Liver (tissue), 8 donors: ENCODE measurements at regions not wholly inside any gene's neighbourhood (a gene's known extent, or its start where the extent isn't known, plus 50 kb on each side); places are given as distances from the start of the nearest gene placed in this dataset.

Experiments used
- DNase-seq: peaks from one replicate; pipeline ENCODE4 v3.0.0-alpha.2; 2017; ENCODE audit warnings: low spot score
- H3K27ac ChIP-seq, 2 donors: one replicate each; pipeline ENCODE4 v1.7.0; 2013; ENCODE audit warnings: inconsistent platforms in 2 of 2, low read length in 2 of 2, control low read depth in 1 of 2, low read depth in 1 of 2, mild to moderate bottlenecking in 1 of 2
- H3K27me3 ChIP-seq, 4 donors: one replicate each; pipeline versions ENCODE4 v1.6.1 to v1.7.0; 2013; ENCODE audit warnings: low read length in 3 of 4, inconsistent platforms in 1 of 4, mild to moderate bottlenecking in 1 of 4, moderate library complexity in 1 of 4; ENCODE audit not compliant: control insufficient read depth in 4 of 4, insufficient read depth in 4 of 4
- H3K36me3 ChIP-seq, 4 donors: one replicate each; pipeline versions ENCODE4 v1.6.1 to v1.7.0; 2013; ENCODE audit warnings: low read length in 3 of 4, mild to moderate bottlenecking in 3 of 4, low read depth in 1 of 4, moderate library complexity in 1 of 4; ENCODE audit not compliant: control insufficient read depth in 4 of 4, insufficient read depth in 3 of 4
- H3K4me1 ChIP-seq, 4 donors: one replicate each; pipeline versions ENCODE4 v1.6.1 to v1.7.0; 2013; ENCODE audit warnings: low read length in 3 of 4, mild to moderate bottlenecking in 3 of 4, moderate library complexity in 1 of 4; ENCODE audit not compliant: control insufficient read depth in 4 of 4, insufficient read depth in 4 of 4
- H3K4me3 ChIP-seq, 3 donors: one replicate each; pipeline versions ENCODE4 v1.6.1 to v1.7.0; 2013; ENCODE audit warnings: low read length in 3 of 3, control low read depth in 1 of 3, low read depth in 1 of 3, mild to moderate bottlenecking in 1 of 3
- H3K9ac ChIP-seq, 2 donors: one replicate each; pipeline ENCODE4 v1.7.0; 2013; ENCODE audit warnings: low read length in 2 of 2, mild to moderate bottlenecking in 2 of 2, moderate library complexity in 2 of 2, control low read depth in 1 of 2, low read depth in 1 of 2
- H3K9me3 ChIP-seq, 4 donors: one replicate each; pipeline versions ENCODE4 v1.6.1 to v1.7.0; 2013; ENCODE audit warnings: low read length in 3 of 4; ENCODE audit not compliant: control insufficient read depth in 4 of 4
- EGR1 ChIP-seq, 2 donors: IDR thresholded peaks; 2 replicates each; pipeline ENCODE4 v1.6.1; 2016 to 2018; ENCODE audit warnings: antibody characterized with exemption in 2 of 2, low read depth in 2 of 2
- FOXA1 ChIP-seq: IDR thresholded peaks from 2 replicates; pipeline ENCODE4 v1.6.1; 2016; ENCODE audit warnings: antibody characterized with exemption
- FOXA2 ChIP-seq: IDR thresholded peaks from 2 replicates; pipeline ENCODE4 v1.6.1; 2016; ENCODE audit warnings: antibody characterized with exemption
- GABPA ChIP-seq, 2 donors: IDR thresholded peaks in 1 of 2; conservative IDR thresholded peaks in 1 of 2; 2 replicates each; pipeline ENCODE4 v1.6.1; 2016; ENCODE audit warnings: antibody characterized with exemption in 2 of 2, mild to moderate bottlenecking in 1 of 2, moderate library complexity in 1 of 2
- HNF4A ChIP-seq, 2 donors: conservative IDR thresholded peaks; 2 replicates each; pipeline ENCODE4 v1.6.1; 2016; ENCODE audit warnings: antibody characterized with exemption in 2 of 2, mild to moderate bottlenecking in 2 of 2
- HNF4G ChIP-seq: IDR thresholded peaks from 2 replicates; pipeline ENCODE4 v1.6.1; 2016; ENCODE audit warnings: antibody characterized with exemption
- JUND ChIP-seq, 2 donors: IDR thresholded peaks; 2 replicates each; pipeline ENCODE4 v1.6.1; 2016; ENCODE audit warnings: antibody characterized with exemption in 2 of 2
- NR2F2 ChIP-seq: IDR thresholded peaks from 2 replicates; pipeline ENCODE4 v1.6.1; 2016; ENCODE audit warnings: antibody characterized with exemption
- SP1 ChIP-seq: IDR thresholded peaks from 2 replicates; pipeline ENCODE4 v1.6.1; 2018; ENCODE audit warnings: antibody characterized with exemption, mild to moderate bottlenecking
- TAF1 ChIP-seq: conservative IDR thresholded peaks from 2 replicates; pipeline ENCODE4 v1.6.1; 2016; ENCODE audit warnings: antibody characterized with exemption, mild to moderate bottlenecking
- YY1 ChIP-seq: IDR thresholded peaks from 2 replicates; pipeline ENCODE4 v1.6.1; 2016; ENCODE audit warnings: antibody characterized with exemption, mild to moderate bottlenecking
- WGBS: extraction: QIAGEN DNeasy Blood & Tissue Kit; methylation state at CpG from one replicate; pipeline ENCODE4 v1.1.7; 2013; 5-methylcytosine and 5-hydroxymethylcytosine counted together
- TF ChIP-seq, protein P1 (sequence below): IDR thresholded peaks from 2 replicates; pipeline ENCODE4 v1.6.1; 2016; ENCODE audit warnings: antibody characterized with exemption
- TF ChIP-seq, protein P2 (sequence below): IDR thresholded peaks from 2 replicates; pipeline ENCODE4 v1.6.1; 2016; ENCODE audit warnings: antibody characterized with exemption
- TF ChIP-seq, protein P3 (sequence below): fragments of 150-350 bp; IDR thresholded peaks from 2 replicates; pipeline ENCODE4 v1.5.1; 2017; ENCODE audit warnings: improper control_type of control experiment, low read depth, low read length; ENCODE audit not compliant: missing input control
- TF ChIP-seq, protein P4 (sequence below): IDR thresholded peaks from 2 replicates; pipeline ENCODE4 v1.6.1; 2016; ENCODE audit warnings: antibody characterized with exemption
- TF ChIP-seq, protein P5 (sequence below): IDR thresholded peaks from 2 replicates; pipeline ENCODE4 v1.6.1; 2016; ENCODE audit warnings: antibody characterized with exemption, mild to moderate bottlenecking
- donor health status: healthy.
- donor health status: healthy.
- donor health status: healthy.
- donor health status: healthy.
- donor health status: healthy.

DNA sequence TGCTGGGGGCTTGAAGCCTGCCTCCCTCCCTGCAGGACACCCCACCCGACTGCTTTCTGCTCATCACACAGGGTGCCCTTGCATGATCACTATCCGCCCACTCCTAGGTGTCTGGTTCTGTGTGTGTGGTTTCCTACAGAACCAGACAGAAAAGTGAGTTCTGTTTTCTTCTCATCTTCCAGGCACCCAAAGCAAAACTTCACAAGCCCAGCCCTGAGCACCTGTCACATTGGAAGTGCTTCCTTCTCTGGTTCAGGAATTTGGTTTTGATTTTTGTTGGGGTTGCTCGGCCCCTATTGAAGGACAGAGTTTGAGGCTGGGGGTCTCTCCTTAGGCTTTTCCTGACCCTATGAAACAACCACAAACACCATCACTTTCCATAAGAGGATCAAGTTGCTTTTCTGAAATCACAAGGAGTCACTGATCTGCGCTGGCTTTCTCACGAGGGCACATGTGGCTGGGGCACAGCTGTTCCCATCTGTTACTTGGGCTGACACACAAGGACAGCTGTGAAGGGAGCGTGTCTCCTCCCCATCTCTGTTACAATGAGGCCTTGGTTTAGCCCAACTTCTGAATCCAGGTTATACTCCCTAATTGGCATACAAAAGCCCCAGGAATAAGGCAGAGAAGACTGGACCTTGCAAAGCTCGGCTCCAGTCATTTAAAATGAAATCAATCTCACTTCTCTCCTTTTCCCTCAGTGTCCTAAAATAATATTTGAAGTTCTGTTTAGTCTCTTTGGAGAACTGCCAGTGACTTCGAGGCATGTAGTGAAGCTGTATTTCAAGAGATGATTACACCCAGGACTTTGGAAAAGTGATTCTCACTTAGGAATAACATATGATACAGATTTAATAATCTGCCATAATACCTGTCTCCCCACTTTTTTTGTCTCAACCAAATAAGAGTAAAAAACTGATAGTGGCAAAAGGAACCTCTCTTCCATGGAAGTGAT lies 213.1 kb upstream of the GAS1 start:
- peaks cover 0 to 2% (median 0%) of the 10 kb centered on the region in 4 donors for H3K27me3 ChIP-seq
- no peak overlapping the region for H3K9ac ChIP-seq
- no peak overlapping the region for H3K27ac ChIP-seq
- no peaks in the 10 kb centered on the region for H3K9me3 ChIP-seq
- no peaks in the 10 kb centered on the region for H3K4me1 ChIP-seq
- H3K36me3 ChIP-seq = no peaks in the 10 kb centered on the region
- H3K4me3 ChIP-seq = no peak overlapping the region
- TF ChIP-seq JUND (IDR thresholded peaks at IDR 0.05) = no peak
- TF ChIP-seq, protein P1, sequence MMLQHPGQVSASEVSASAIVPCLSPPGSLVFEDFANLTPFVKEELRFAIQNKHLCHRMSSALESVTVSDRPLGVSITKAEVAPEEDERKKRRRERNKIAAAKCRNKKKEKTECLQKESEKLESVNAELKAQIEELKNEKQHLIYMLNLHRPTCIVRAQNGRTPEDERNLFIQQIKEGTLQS = no peak
- no peak for DNase-seq
- WGBS = 76% methylated on average over 8 of the region's 8 CpGs

DNA sequence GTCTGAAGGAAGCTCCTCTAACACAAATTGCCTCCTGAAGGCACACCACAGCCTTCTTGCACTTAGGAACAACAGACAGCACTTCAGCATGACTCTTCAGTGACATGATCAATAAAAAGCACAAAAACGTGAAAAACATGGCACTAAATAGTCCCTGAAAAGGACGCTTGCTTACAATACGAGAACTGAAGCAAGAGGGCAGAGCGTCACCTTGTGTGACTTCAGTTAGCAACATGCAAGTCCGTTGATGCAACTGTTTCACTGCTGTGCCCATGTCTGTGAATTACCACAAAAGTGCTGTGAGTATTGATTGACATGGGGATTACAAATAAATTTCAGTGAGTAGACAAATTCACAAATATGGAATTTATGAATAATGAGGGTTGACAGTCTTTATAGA lies 219.9 kb upstream of the GAS1 start:
- TF ChIP-seq, protein P2, sequence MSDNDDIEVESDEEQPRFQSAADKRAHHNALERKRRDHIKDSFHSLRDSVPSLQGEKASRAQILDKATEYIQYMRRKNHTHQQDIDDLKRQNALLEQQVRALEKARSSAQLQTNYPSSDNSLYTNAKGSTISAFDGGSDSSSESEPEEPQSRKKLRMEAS = no peak
- TF ChIP-seq FOXA2 (no peak), GABPA (IDR thresholded peaks at IDR 0.05 in 1 of 2, conservative IDR thresholded peaks at IDR 0.05 in 1 of 2) (no peak), YY1 (no peak), JUND (IDR thresholded peaks at IDR 0.05) (no peak), FOXA1 (no peak), HNF4G (no peak), NR2F2 (no peak), TAF1 (no peak), SP1 (no peak), HNF4A (conservative IDR thresholded peaks at IDR 0.05) (no peak), EGR1 (IDR thresholded peaks at IDR 0.05; ENCODE audit: low read depth in 2 of 2) (no peak)
- TF ChIP-seq, protein P1 = no peak
- TF ChIP-seq, protein P3, sequence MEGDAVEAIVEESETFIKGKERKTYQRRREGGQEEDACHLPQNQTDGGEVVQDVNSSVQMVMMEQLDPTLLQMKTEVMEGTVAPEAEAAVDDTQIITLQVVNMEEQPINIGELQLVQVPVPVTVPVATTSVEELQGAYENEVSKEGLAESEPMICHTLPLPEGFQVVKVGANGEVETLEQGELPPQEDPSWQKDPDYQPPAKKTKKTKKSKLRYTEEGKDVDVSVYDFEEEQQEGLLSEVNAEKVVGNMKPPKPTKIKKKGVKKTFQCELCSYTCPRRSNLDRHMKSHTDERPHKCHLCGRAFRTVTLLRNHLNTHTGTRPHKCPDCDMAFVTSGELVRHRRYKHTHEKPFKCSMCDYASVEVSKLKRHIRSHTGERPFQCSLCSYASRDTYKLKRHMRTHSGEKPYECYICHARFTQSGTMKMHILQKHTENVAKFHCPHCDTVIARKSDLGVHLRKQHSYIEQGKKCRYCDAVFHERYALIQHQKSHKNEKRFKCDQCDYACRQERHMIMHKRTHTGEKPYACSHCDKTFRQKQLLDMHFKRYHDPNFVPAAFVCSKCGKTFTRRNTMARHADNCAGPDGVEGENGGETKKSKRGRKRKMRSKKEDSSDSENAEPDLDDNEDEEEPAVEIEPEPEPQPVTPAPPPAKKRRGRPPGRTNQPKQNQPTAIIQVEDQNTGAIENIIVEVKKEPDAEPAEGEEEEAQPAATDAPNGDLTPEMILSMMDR = no peak
- TF ChIP-seq, protein P4, sequence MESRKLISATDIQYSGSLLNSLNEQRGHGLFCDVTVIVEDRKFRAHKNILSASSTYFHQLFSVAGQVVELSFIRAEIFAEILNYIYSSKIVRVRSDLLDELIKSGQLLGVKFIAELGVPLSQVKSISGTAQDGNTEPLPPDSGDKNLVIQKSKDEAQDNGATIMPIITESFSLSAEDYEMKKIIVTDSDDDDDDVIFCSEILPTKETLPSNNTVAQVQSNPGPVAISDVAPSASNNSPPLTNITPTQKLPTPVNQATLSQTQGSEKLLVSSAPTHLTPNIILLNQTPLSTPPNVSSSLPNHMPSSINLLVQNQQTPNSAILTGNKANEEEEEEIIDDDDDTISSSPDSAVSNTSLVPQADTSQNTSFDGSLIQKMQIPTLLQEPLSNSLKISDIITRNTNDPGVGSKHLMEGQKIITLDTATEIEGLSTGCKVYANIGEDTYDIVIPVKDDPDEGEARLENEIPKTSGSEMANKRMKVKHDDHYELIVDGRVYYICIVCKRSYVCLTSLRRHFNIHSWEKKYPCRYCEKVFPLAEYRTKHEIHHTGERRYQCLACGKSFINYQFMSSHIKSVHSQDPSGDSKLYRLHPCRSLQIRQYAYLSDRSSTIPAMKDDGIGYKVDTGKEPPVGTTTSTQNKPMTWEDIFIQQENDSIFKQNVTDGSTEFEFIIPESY = no peak
- TF ChIP-seq, protein P5, sequence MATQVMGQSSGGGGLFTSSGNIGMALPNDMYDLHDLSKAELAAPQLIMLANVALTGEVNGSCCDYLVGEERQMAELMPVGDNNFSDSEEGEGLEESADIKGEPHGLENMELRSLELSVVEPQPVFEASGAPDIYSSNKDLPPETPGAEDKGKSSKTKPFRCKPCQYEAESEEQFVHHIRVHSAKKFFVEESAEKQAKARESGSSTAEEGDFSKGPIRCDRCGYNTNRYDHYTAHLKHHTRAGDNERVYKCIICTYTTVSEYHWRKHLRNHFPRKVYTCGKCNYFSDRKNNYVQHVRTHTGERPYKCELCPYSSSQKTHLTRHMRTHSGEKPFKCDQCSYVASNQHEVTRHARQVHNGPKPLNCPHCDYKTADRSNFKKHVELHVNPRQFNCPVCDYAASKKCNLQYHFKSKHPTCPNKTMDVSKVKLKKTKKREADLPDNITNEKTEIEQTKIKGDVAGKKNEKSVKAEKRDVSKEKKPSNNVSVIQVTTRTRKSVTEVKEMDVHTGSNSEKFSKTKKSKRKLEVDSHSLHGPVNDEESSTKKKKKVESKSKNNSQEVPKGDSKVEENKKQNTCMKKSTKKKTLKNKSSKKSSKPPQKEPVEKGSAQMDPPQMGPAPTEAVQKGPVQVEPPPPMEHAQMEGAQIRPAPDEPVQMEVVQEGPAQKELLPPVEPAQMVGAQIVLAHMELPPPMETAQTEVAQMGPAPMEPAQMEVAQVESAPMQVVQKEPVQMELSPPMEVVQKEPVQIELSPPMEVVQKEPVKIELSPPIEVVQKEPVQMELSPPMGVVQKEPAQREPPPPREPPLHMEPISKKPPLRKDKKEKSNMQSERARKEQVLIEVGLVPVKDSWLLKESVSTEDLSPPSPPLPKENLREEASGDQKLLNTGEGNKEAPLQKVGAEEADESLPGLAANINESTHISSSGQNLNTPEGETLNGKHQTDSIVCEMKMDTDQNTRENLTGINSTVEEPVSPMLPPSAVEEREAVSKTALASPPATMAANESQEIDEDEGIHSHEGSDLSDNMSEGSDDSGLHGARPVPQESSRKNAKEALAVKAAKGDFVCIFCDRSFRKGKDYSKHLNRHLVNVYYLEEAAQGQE = no peak
- no peaks in the 10 kb centered on the region for H3K4me1 ChIP-seq
- H3K9me3 ChIP-seq = no peaks in the 10 kb centered on the region
- peaks cover 0 to 3% (median 0%) of the 10 kb centered on the region in 4 donors for H3K27me3 ChIP-seq
- no peak overlapping the region for H3K9ac ChIP-seq
- no peak overlapping the region for H3K4me3 ChIP-seq
- 51% methylated on average over 5 of the region's 5 CpGs for WGBS
- DNase-seq = no peak
- H3K27ac ChIP-seq = no peak overlapping the region
- H3K36me3 ChIP-seq = no peaks in the 10 kb centered on the region
